8988T (cell line): ENCODE measurements at regions not wholly inside any gene's neighbourhood (a gene's known extent, or its start where the extent isn't known, plus 50 kb on each side); places are given as distances from the start of the nearest gene placed in this dataset.

Source experiments
- DNase-seq: peaks from one replicate; pipeline ENCODE4 v3.0.0; 2011

GRCh38 chr1:244224487-244225430 lies 173.7 kb downstream of the ZBTB18 start:
- DNase-seq = no peak

GRCh38 chr1:244226435-244226834 lies 175.4 kb downstream of the ZBTB18 start:
- DNase-seq = no peak

- no peak for DNase-seq
Observed at GRCh38 chr1:244230470-244230869, 179.4 kb downstream of the ZBTB18 start.

- no peak for DNase-seq
Observed at GRCh38 chr1:244231193-244231571, 180.1 kb downstream of the ZBTB18 start.

GRCh38 chr1:244231572-244232315 lies 180.7 kb downstream of the ZBTB18 start:
- DNase-seq = peak; percentile 58

DNA sequence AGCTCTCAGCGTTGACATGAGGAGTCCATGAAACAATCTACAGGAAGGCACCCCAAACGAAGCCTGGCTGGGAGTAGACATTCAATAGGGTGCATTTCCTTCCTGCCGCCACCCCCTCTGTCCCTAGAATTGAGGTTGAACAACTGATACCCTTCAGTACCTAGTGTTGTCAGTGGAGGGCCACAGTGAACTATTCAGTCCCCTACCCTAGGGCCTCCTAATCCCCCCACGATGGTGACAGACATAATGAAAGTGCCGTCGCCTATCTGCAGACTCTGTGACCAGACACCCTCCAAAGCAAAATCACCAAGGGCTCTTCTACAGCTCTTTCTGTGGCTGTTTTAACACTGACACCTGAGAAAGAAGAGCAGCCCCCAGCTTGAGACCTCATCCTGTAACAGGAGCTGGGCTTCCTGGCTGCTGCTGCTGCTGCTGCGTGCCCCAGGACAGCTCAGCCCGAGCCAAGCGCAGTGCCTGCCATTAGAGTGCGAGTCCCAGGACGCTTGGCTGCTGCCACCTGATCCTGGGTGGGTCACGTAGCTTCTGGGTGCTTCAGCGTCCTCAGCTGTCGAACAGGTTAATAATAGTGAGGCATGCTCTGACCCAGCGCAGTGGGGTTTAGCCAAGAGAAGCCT lies 183.0 kb downstream of the ZBTB18 start:
- no peak for DNase-seq

- DNase-seq = no peak
Observed at GRCh38 chr1:244235157-244235556, 184.1 kb downstream of the ZBTB18 start.

DNA sequence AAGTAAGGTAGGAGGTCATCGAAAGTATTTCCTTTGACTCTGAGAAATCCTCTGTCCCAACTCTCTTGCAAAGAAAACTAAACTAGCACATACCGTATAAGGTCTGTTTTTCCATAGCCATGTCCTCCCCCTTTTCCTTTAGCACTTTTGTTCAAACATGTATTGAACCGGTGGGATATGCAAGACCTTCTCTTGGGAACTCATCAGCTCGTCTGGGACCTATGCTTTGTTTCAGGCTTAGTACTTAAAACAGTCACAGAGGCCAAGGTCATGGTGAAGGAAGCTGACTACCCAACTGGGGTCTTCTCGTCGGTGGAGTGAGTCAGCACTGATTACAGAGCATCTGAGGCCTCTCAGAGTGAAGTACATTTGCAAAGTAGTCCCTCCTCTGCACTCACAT lies 185.0 kb downstream of the ZBTB18 start:
- DNase-seq = no peak

DNA sequence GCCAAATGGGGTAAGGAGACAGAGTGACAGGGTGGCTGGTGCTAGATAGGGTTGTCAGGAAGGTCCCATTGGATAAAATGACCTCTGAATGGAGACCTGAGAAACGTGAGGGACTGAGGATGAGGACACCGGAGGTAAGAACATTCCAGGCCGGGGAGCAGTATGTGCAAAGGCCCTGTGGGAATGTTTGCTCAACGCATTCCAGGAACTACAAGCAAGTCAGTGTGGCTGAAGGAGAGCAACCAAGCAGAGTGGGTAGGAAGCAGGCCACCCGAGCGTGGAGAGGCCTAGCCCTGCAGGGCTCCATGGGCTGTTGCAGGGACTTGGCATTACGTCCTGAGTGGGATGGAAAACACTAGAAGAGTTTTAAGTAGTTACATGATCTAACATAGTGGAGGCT lies 185.6 kb downstream of the ZBTB18 start:
- no peak for DNase-seq

DNA sequence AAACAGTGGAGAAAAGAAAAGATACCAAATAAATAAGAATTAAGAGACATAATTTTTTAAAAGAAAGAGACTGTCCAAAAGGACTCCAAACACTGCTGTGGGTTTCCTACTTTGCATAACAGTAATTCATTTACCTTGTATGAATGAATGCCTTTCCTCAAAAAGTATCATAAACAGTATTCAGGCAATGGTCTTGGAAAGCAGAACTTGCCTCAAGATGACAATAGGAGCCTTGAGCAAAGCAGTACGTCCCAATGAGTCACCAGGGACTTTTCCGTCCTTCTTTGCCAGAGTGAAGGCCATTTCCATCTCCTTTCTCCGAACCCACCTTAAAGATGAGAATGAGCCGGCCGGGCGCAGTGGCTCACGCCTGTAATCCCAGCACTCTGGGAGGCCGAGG lies 186.4 kb downstream of the ZBTB18 start:
- DNase-seq = no peak

- DNase-seq = no peak
Observed at GRCh38 chr1:244239261-244239770, 188.2 kb downstream of the ZBTB18 start.

DNA sequence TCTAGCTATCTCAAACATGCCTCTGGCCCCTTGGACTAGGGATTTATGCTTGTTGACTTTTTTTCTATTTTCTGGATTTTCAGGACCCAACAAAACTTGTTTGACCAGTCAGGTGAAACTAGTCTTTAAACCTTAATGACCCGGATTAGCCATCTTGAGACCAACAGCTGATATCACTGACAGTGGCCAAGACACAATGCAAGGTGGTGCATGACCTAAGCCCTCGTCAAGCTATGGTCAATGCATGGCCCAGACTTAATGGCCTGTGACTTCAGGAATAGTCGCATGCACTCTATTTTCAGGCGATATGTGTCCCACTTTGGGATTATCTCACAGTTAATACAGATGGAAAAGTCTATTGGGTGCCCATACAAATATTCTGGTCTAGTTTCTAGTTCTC lies 190.4 kb downstream of the ZBTB18 start:
- DNase-seq = no peak

GRCh38 chr1:244242446-244242845 lies 191.4 kb downstream of the ZBTB18 start:
- no peak for DNase-seq

DNA sequence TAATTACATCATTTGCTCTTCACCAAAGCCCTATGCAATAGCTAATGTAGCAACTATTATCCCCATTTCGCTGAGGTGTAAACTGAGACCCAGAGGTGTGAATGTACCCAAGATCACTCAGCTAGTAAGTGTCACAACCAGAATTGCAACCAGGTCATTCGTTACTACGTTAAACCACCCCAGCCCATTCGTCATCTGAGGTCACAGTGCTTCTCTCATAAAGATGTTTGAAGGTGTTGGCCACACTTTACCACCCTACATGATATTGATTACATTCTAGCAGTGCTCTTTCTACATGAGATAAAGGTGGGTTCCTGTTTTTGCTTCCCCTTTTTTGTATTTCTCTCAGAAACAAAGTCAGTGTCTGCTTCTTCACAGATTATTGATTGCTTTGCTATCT lies 195.3 kb downstream of the ZBTB18 start:
- no peak for DNase-seq

- no peak for DNase-seq
Observed at GRCh38 chr1:244248426-244248825, 197.3 kb downstream of the ZBTB18 start.

DNA sequence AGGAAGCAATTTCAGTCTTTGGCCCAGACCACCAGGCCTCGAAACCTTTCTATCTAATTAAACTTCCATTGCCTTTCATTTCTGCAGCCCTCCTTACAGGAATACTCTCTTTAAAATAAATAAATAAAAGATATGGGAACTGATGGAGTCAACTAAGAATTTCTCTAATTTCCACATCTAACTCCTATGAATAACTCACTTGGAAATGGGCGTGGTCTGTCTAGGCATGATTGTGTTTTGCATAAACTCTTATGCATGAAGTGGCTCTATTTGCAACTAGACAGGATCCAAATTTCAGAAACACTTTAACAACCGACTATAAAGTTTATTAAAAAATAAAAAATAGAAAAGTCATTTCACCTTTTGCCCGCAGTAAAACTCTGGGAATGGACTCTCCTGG lies 199.5 kb downstream of the ADSS2 start:
- no peak for DNase-seq

DNA sequence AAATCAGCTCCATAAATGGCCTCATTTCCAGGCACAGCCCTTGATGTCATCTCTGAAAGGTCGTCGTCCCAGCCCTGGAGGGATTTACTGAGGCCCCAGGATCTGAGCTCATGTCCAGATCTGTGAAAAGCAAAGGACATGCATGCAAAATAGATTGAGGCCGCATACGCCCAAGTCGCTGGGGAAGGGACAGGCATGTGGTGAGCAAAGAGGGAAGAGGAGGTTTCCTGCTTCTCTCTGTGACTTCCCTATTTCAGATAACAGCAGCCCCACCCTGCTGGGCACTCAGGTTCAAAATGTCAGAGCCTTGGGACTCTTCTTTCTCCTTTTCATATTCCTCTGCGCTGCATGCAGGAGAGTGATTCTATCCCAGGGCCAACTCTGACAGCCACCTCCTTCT lies 197.2 kb downstream of the ADSS2 start:
- DNase-seq = no peak

DNA sequence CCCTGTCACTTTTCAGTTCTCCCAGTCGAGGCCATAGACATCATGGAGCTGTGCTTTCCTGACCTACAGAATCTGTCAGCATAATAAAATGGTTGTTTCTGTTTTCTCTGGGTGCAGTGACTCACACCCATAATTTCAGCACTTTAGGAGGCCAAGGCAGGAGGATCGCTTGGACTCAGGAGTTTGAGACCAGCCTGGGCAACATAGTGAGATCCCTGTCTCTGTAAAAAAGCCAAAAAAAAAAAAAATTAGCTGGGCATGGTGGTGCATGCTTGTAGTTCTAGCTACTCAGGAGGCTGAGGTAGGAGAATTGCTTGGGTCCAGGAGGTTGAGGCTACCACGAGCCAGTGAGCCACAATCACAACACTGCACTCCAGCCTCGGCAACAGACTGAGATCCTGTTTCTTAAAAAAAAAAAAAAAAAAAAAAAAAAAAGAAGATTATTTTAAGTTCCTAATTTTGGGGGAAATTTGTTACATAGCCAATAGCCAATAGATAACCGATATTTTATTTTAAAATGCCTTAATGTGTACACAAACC lies 196.2 kb downstream of the ADSS2 start:
- no peak for DNase-seq

- DNase-seq = no peak
Observed at GRCh38 chr1:244256086-244256676, 195.5 kb downstream of the ADSS2 start.

DNA sequence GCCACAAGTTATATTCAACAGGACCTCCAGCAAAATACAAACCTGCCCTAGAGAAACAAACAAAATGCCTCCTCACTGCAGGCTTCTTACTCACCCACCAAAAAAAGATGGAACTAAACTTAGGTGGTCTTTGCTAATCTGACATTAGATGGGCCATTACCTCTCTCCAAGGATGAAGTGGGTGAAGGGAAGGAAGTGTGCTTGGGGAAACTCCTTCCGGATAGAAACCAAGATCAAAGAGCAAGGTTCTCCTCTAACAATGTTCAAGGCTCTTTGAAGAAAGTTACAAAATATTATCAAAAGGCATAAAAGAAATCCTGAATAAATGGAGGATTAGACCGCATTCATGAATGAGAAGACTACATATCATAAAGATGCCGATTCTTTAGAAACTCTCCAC lies 187.5 kb downstream of the ADSS2 start:
- no peak for DNase-seq

DNA sequence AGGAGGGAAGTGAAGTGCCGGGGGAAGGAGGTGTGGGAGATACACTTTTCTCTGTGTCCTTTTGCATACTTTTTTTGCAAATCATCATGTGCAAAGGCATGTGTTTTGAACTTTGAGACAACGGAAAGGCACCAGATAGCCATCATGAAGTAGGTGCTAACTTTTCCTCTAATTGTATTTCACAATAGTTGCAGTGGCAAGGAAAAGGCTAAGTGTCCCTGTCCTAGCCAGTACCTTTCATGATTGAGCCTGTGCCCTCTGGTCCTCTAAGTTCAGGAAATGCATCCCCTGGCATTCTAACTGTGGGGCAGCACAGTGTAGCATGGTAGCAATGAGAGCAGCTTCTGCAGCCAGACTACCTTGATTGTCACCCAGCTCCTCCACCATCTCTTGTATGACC lies 186.2 kb downstream of the ADSS2 start:
- no peak for DNase-seq

- DNase-seq = no peak
Observed at GRCh38 chr1:244269169-244269568, 182.5 kb downstream of the ADSS2 start.

DNA sequence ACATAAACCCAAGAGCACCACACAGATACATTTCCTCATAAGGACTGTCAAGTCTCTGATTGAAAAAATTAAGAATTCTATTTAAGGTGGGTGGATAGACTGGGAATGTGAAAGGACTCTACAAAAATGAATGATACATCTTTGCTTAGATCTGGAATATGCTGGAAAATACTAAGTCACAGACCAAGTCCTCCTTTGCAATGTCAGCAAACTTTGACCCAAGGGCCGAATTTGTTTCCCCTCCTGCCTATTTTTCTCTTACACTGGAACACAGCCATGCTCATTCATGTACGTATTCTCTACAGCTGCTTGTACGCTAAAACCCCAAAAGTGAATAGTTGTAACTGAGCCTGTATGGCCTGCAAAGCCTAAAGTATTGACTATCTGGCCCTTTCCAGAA lies 180.7 kb downstream of the ADSS2 start:
- DNase-seq = no peak
